ENCODE measurements at regions not wholly inside any gene's neighbourhood (a gene's known extent, or its start where the extent isn't known, plus 50 kb on each side); places are given as distances from the start of the nearest gene placed in this dataset. TPM values are rescaled to one million over a fixed set of nuclear protein-coding genes. Genes with fewer than 3 reads are reported as not detected.

GRCh38 chr3:175879417-175879816 lies 1020.3 kb downstream of the NAALADL2 start:
- no peak overlapping the region for H3K4me3 ChIP-seq (ENCODE audit: low read depth, low read length)
- ChIA-PET POLR2A (no interaction called here), CTCF (interaction anchor here (1.1 to 2.6 kb wide), 2 partner anchors 11 to 18 kb away, joined by 3 to 8 read pairs; no protein-coding TSS in a partner anchor)
- DNase-seq (ENCODE audit: low read depth), result no peak
- TF ChIP-seq CTCF (IDR thresholded peaks at IDR 0.05; ENCODE audit: insufficient read depth, low read depth, low read length), result no peak
- no peaks in the 10 kb centered on the region for H3K27me3 ChIP-seq (ENCODE audit: control insufficient read depth, insufficient read depth, low read length)
- no peaks in the 10 kb centered on the region for H3K36me3 ChIP-seq (ENCODE audit: control insufficient read depth, insufficient read depth, low read length)

GRCh38 chr3:175869404-175869803 lies 1010.3 kb downstream of the NAALADL2 start:
- ChIA-PET CTCF (interaction anchor here (2.6 kb wide), 1 partner anchor 9 kb away, joined by 8 read pairs; no protein-coding TSS in a partner anchor), POLR2A (no interaction called here)
- Histone ChIP-seq H3K4me3 (ENCODE audit: low read depth, low read length) (no peak overlapping the region), H3K27me3 (ENCODE audit: control insufficient read depth, insufficient read depth, low read length) (no peaks in the 10 kb centered on the region), H3K36me3 (ENCODE audit: control insufficient read depth, insufficient read depth, low read length) (no peaks in the 10 kb centered on the region)
- no peak for DNase-seq (ENCODE audit: low read depth)
- TF ChIP-seq CTCF (IDR thresholded peaks at IDR 0.05; ENCODE audit: insufficient read depth, low read depth, low read length), result no peak

- Histone ChIP-seq H3K27me3 (ENCODE audit: control insufficient read depth, insufficient read depth, low read length) (no peaks in the 10 kb centered on the region), H3K4me3 (ENCODE audit: low read depth, low read length) (no peak overlapping the region), H3K36me3 (ENCODE audit: control insufficient read depth, insufficient read depth, low read length) (no peaks in the 10 kb centered on the region)
- ChIA-PET POLR2A (no interaction called here), CTCF (interaction anchor here (0.5 to 2.6 kb wide), 2 partner anchors 10 to 65 kb away, joined by 3 to 8 read pairs; no protein-coding TSS in a partner anchor)
- DNase-seq (ENCODE audit: low read depth), result no peak
- TF ChIP-seq CTCF (IDR thresholded peaks at IDR 0.05; ENCODE audit: insufficient read depth, low read depth, low read length), result no peak
Observed at GRCh38 chr3:175868626-175869025, 1009.5 kb downstream of the NAALADL2 start.

- ChIA-PET CTCF (no interaction called here), POLR2A (no interaction called here)
- no peak for TF ChIP-seq CTCF (IDR thresholded peaks at IDR 0.05; ENCODE audit: insufficient read depth, low read depth, low read length)
- Histone ChIP-seq H3K27me3 (ENCODE audit: control insufficient read depth, insufficient read depth, low read length) (no peaks in the 10 kb centered on the region), H3K4me3 (ENCODE audit: low read depth, low read length) (no peak overlapping the region), H3K36me3 (ENCODE audit: control insufficient read depth, insufficient read depth, low read length) (no peaks in the 10 kb centered on the region)
- DNase-seq (ENCODE audit: low read depth), result no peak
Observed at GRCh38 chr3:175865724-175866123, 1006.6 kb downstream of the NAALADL2 start.

GRCh38 chr3:175861916-175862315 lies 1002.8 kb downstream of the NAALADL2 start:
- no peak for DNase-seq (ENCODE audit: low read depth)
- ChIA-PET POLR2A (no interaction called here), CTCF (interaction anchor here (1.3 kb wide), 1 partner anchor 57 kb away, joined by 3 read pairs; no protein-coding TSS in a partner anchor)
- H3K4me3 ChIP-seq (ENCODE audit: low read depth, low read length), result no peak overlapping the region
- no peaks in the 10 kb centered on the region for H3K27me3 ChIP-seq (ENCODE audit: control insufficient read depth, insufficient read depth, low read length)
- no peak for TF ChIP-seq CTCF (IDR thresholded peaks at IDR 0.05; ENCODE audit: insufficient read depth, low read depth, low read length)
- H3K36me3 ChIP-seq (ENCODE audit: control insufficient read depth, insufficient read depth, low read length), result no peaks in the 10 kb centered on the region

Small RNAs in the stretch of these regions (small RNA-seq; reads per million reads assigned to genes)
- gene AC104640.2 (ENCODE audit: insufficient read length, low read depth, low replicate concordance) (not detected), gene RNA5SP147 (ENCODE audit: insufficient read length, low read depth, low replicate concordance) (not detected)
